PC-3 (cell line): ENCODE measurements at regions not wholly inside any gene's neighbourhood (a gene's known extent, or its start where the extent isn't known, plus 50 kb on each side); places are given as distances from the start of the nearest gene placed in this dataset.

ENCODE experiments used
- ATAC-seq: fragments of 200-7000 bp; cut with Tn5 transposase; 2 replicates; pipeline ENCODE4 v1.9.1; 2020; ENCODE audit warnings: mild to moderate bottlenecking, moderate library complexity
- BruUV-seq: library from RNA; stranded (reverse); fragments of 400-500 nt; replicated peaks from 2 replicates; lab custom pipeline; 2021; lab: Mats Ljungman, UMichigan
- CTCF ChIA-PET: fragments of 300-600 bp; sonication (Branson Sonifier 250); formaldehyde crosslinking; loops from one replicate; lab custom pipeline; 2022; ENCODE audit warnings: antibody characterized with exemption; lab: Charles Lee
- POLR2A ChIA-PET: fragments of 300-600 bp; sonication (Branson Sonifier 250); formaldehyde crosslinking; loops from one replicate; lab custom pipeline; 2022; ENCODE audit warnings: antibody characterized with exemption; ENCODE audit not compliant: unreplicated experiment; lab: Charles Lee
- DNase-seq: peaks from one replicate; pipeline ENCODE4 v3.0.0-alpha.2; 2015
- H2AFZ ChIP-seq: fragments of 300-600 bp; sonication (generic); 2 replicates; pipeline ENCODE4 v1.6.0; 2016; ENCODE audit warnings: antibody characterized with exemption, low read length
- H3F3A ChIP-seq: fragments of 300-600 bp; sonication (generic); one replicate; pipeline ENCODE4 v1.6.0; 2017; ENCODE audit warnings: antibody characterized with exemption, low read length, control low read depth, mild to moderate bottlenecking; ENCODE audit not compliant: unreplicated experiment
- H3K27ac ChIP-seq: fragments of 300-600 bp; sonication (generic); 2 replicates; pipeline ENCODE4 v1.5.1; 2016; ENCODE audit warnings: mild to moderate bottlenecking, low read length
- H3K27me3 ChIP-seq: fragments of 300-600 bp; sonication (generic); 2 replicates; pipeline ENCODE4 v1.6.1; 2016; ENCODE audit warnings: low read length, mixed read lengths
- H3K36me3 ChIP-seq: fragments of 300-600 bp; sonication (generic); 2 replicates; pipeline ENCODE4 v1.6.1; 2016; ENCODE audit warnings: low read depth, mixed run types, low read length, mixed read lengths
- H3K4me1 ChIP-seq: fragments of 300-600 bp; sonication (generic); 2 replicates; pipeline ENCODE4 v1.5.1; 2016; ENCODE audit warnings: low read length; ENCODE audit not compliant: insufficient read depth
- H3K4me2 ChIP-seq: fragments of 300-600 bp; sonication (generic); 2 replicates; pipeline ENCODE4 v1.6.0; 2016; ENCODE audit warnings: low read length
- H3K4me3 ChIP-seq: fragments of 300-600 bp; sonication (generic); 2 replicates; pipeline ENCODE4 v1.5.1; 2016; ENCODE audit warnings: mild to moderate bottlenecking, low read length, mixed read lengths
- H3K79me2 ChIP-seq: fragments of 300-600 bp; sonication (generic); 2 replicates; pipeline ENCODE4 v1.6.1; 2017; ENCODE audit warnings: low read length, mixed read lengths
- H3K9ac ChIP-seq: fragments of 300-600 bp; sonication (generic); 2 replicates; pipeline ENCODE4 v1.6.0; 2016; ENCODE audit warnings: mild to moderate bottlenecking, low read length
- H3K9me2 ChIP-seq: fragments of 300-600 bp; sonication (generic); replicated peaks from 2 replicates; pipeline ENCODE4 v1.6.1; 2016; ENCODE audit warnings: mixed run types, low read length, mixed read lengths
- H3K9me3 ChIP-seq: fragments of 300-600 bp; sonication (generic); 2 replicates; pipeline ENCODE4 v1.6.1; 2016; ENCODE audit warnings: low read length, mixed read lengths
- H4K20me1 ChIP-seq: fragments of 300-600 bp; sonication (generic); 2 replicates; pipeline ENCODE4 v1.6.1; 2016; ENCODE audit warnings: low read length, mixed read lengths
- CTCF ChIP-seq: fragments of 300-600 bp; sonication (generic); conservative IDR thresholded peaks from 2 replicates; pipeline ENCODE4 v1.5.1; 2017; ENCODE audit warnings: antibody characterized with exemption, low read depth, mild to moderate bottlenecking, low read length
- EZH2 ChIP-seq: fragments of 300-600 bp; sonication (generic); IDR thresholded peaks from one replicate; pipeline ENCODE4 v1.6.1; 2017; ENCODE audit warnings: antibody characterized with exemption, mild to moderate bottlenecking, low read length; ENCODE audit not compliant: unreplicated experiment
- EZH2phosphoT487 ChIP-seq: fragments of 300-600 bp; sonication (generic); IDR thresholded peaks from 2 replicates; pipeline ENCODE4 v1.6.1; 2018; ENCODE audit warnings: mild to moderate bottlenecking, antibody characterized with exemption, low read length, borderline replicate concordance
- intact Hi-C: fragments of 100-400 bp; cut with micrococcal nuclease; formaldehyde crosslinking; loops from 2 replicates; pipeline ENCODE4 v1.9.0; 2023

- intact Hi-C loops, result no loop called here
- Histone ChIP-seq H3K9me3 (no peaks in the 10 kb centered on the region), H3K79me2 (no peaks in the 10 kb centered on the region), H3K4me1 (no peaks in the 10 kb centered on the region), H3K27ac (no peak overlapping the region), H3F3A (no peaks in the 10 kb centered on the region), H3K27me3 (no peaks in the 10 kb centered on the region), H3K4me2 (no peak overlapping the region), H2AFZ (no peak overlapping the region), H3K9ac (no peak overlapping the region), H3K9me2 (no peaks in the 10 kb centered on the region), H3K36me3 (no peaks in the 10 kb centered on the region), H3K4me3 (no peak overlapping the region), H4K20me1 (no peaks in the 10 kb centered on the region)
- BruUV-seq, result no TSS peak
- DNase-seq (peak; percentile 21), ATAC-seq (no peak)
- peak; percentile 45 for TF ChIP-seq CTCF
- no peak for TF ChIP-seq EZH2
- POLR2A ChIA-PET, result no interaction called here
- CTCF ChIA-PET, result no interaction called here
Observed at GRCh38 chr1:195376190-195376589, 1232.0 kb downstream of the KCNT2 start.

GRCh38 chr1:195373856-195374255 is 1234.4 kb downstream of the KCNT2 start:
- Histone ChIP-seq H3K4me3 (no peak overlapping the region), H3K4me1 (no peaks in the 10 kb centered on the region), H3K4me2 (no peak overlapping the region), H3K27me3 (no peaks in the 10 kb centered on the region), H2AFZ (no peak overlapping the region), H3K9me3 (no peaks in the 10 kb centered on the region), H3K9me2 (no peaks in the 10 kb centered on the region), H3K36me3 (no peaks in the 10 kb centered on the region), H3K79me2 (no peaks in the 10 kb centered on the region), H3K27ac (no peak overlapping the region), H3K9ac (no peak overlapping the region), H4K20me1 (no peaks in the 10 kb centered on the region), H3F3A (no peaks in the 10 kb centered on the region)
- ChIA-PET POLR2A (no interaction called here), CTCF (no interaction called here)
- intact Hi-C loops, result no loop called here
- BruUV-seq, result no TSS peak
- TF ChIP-seq EZH2phosphoT487, result no peak
- TF ChIP-seq EZH2, result no peak
- TF ChIP-seq CTCF, result no peak
- no peak for DNase-seq
- ATAC-seq, result no peak

GRCh38 chr1:195345149-195345548 is 1263.1 kb downstream of the KCNT2 start:
- H3K27ac ChIP-seq, result no peak overlapping the region
- H3K4me1 ChIP-seq, result no peaks in the 10 kb centered on the region
- CTCF ChIA-PET, result no interaction called here
- H3K79me2 ChIP-seq, result no peaks in the 10 kb centered on the region
- no peak overlapping the region for H3K4me2 ChIP-seq
- ATAC-seq, result no peak
- POLR2A ChIA-PET, result no interaction called here
- H3K36me3 ChIP-seq, result no peaks in the 10 kb centered on the region
- intact Hi-C loops, result no loop called here
- H2AFZ ChIP-seq, result no peak overlapping the region
- TF ChIP-seq CTCF (no peak), EZH2phosphoT487 (no peak)
- H3K9me3 ChIP-seq, result no peaks in the 10 kb centered on the region
- no peak overlapping the region for H3K9ac ChIP-seq
- H3K27me3 ChIP-seq, result no peaks in the 10 kb centered on the region
- DNase-seq, result no peak
- H3K4me3 ChIP-seq, result no peak overlapping the region
- BruUV-seq, result no TSS peak
- no peaks in the 10 kb centered on the region for H3F3A ChIP-seq
- H4K20me1 ChIP-seq, result no peaks in the 10 kb centered on the region
- no peaks in the 10 kb centered on the region for H3K9me2 ChIP-seq
